NCI-H146 (cell line): ENCODE measurements at regions not wholly inside any gene's neighbourhood (a gene's known extent, or its start where the extent isn't known, plus 50 kb on each side); places are given as distances from the start of the nearest gene placed in this dataset.

Experiments
- DNase-seq: peaks from one replicate; lab custom pipeline; 2025; lab: John Stamatoyannopoulos, UW

DNA sequence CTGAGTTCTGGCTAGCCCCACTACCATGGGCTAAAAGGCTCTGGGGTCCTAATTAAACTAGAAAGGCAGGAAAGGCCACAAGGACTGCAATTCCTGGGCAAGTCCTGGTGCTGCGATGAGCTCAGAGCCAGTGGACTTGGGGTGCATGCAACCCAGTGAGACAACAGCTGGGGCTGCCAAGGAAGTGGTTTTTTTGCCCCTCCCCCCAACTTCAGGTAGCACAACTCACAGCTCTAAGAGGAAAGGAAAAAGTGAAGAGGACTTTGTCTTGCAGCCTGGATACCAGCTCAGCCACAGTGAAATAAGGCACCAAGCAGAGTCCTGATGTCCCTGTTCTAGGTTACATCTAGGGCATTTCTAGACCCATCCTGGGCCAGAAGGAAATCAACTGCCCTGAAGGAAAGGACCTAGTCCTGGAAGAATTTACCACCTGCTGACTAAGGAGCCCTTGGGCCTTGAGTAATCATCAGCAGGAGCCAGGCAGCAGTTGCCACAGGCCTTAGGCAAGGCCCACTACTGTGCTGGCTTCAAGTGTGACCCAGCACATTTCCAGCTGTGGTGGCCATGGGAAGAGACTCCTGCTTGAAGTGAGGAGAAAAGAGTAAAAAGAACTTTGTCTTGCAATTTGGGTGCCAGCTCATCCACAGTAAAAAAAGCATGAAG, 358.4 kb downstream of the BTBD3 start:
- DNase-seq, result no peak

DNA sequence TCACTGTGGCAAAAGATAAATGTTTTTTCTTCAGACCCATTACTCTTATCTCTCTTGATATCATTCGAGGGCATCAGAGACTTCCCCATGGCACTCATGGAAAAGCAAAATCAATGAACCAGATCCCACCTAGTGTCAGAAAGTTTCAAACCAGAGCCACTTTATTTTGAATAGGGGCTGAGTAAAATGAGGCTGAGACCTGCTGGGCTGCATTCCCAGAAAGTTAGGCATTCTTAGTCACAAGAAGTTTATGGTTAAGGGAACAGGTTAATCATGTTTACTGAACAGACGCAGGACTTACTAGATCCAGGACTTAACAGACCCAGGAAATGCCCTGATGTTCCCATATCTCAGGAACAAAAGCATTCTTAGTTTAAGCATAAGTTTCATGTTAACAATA, 369.9 kb downstream of the BTBD3 start:
- no peak for DNase-seq

- no peak for DNase-seq
These were observed 371.8 kb downstream of the BTBD3 start for GRCh38 chr20:12289465-12289864.

DNA sequence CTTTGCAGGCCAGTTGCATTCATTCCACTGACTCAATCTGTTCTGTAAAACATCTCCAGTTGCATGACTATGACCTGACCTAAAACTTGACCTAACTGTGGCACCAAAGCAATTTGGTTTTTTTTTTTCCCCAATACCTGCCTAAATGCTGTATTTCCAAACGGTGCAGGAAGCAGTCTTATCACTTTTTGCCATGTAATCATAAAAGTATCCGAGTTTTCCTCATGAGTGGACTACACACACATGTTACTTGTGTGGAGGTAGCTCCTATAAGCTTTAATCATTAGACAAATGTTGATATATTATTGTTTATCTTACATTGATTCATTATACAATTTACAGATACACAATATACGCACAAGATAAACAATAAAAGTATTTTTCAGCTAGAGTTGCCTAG, 373.7 kb downstream of the BTBD3 start:
- no peak for DNase-seq

- DNase-seq, result no peak
These were observed 376.2 kb downstream of the BTBD3 start for GRCh38 chr20:12293900-12294299.

DNA sequence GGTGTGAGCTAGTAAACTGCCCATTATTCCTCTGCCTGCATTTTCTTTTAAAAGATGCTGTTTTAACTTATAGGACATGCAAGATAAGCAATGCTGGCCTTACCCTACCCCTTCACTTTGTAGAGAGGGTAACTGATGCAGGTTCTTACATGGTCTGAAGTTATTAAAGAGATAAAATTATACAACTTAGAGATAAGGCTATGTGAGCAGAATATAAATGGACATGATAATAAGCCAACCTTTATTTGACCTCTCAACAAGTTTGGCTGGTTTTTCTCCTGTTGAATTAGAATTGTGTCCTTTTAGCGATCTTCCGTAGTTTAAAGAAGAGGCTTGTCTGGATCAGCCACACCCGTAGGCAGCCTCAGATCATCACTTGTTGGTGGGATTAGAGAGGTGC, 377.0 kb downstream of the BTBD3 start:
- DNase-seq, result no peak

GRCh38 chr20:12305188-12305950, 387.7 kb downstream of the BTBD3 start:
- DNase-seq, result no peak

DNA sequence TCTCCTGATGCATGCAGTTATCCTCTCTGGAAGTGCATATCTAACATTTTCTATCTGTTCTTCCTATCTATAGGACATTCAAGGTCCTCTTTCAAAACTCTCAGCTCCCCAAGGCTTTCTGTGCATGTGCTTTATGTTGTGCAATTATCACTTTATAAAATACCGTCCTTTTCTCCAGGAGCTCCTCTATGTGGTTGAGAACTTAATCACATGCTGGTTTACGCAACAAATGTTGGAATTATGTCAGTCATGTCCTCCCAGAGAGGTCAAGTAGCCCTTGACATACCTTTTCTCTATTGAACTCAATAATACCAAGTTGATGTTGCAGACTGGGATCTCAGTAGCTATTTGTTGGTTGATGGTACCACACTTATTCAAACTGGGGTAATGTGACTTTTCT, 388.4 kb downstream of the BTBD3 start:
- no peak for DNase-seq

DNA sequence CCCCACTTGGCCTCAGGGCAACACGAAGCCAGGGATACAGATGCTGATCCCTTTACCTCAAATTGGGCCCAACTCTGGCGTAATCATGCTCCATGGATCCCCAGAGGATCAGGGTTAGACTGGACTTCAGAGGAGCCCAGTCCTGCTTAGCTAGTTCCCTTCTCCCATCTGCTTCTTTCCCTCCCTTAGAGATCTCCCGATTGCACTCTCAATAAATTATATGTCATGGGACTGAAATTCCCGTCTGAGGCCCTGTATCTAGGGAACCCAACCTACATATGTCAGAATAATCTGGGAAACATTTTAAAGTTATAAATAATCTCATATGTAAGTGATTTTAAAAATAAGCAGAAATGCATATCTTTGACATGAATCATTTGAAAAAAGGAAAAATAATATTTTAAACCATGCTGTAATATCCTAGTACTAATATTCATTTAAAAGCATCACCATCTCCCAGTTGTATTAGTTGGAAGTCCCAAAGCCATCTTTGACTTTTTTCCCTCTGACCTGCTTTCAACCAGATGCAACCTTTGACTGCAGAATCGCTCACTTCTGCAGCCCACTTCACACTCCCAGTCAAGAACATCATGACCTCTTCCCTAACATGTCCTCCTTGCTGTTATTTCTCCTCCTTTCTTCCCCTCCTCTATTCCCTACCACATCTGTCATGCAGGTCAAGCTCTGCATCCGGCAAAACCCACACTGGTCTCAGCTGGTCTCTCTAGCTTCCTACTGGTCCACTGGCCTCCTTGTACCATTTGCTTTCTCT, 393.6 kb downstream of the BTBD3 start:
- DNase-seq, result no peak

DNA sequence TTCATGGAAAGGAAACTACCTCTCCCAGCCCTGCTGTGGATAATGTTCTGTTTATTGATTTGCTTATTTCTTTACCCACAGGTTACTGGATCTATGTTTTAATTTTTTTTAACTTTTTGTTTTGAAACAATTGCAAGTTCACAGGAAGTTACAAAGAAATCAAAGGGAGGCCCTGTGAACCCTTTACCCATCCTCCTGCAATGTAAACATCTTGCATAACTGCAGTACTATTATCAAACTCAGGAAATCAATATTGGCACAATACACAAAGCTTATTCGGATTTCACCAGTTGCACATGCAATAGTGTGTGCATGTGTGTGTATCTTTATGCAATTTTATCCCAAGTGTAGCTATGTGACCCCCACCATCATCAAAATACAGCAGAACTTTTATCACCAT, 398.0 kb downstream of the BTBD3 start:
- DNase-seq, result peak; percentile 79

DNA sequence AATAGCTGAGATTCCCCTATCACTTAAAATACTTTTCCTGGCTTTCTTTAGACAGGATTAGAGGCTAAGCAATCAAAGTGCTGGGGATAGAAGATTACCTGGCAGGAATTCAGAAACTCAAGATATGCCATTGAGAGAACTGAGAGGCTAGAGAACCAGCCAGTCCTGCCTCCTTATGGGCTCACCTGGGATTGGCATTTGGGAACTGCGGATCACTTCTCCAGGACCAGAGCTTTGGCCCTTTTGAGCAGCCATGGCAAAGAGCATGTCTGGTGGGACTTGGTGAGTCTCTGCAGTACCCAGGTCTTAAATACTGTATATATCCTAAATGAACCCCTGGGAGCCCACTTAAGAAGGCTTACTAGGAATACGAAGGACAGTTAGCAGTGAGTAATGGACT, 399.1 kb downstream of the BTBD3 start:
- no peak for DNase-seq

- no peak for DNase-seq
These were observed 399.7 kb downstream of the BTBD3 start for GRCh38 chr20:12317433-12317832.

DNA sequence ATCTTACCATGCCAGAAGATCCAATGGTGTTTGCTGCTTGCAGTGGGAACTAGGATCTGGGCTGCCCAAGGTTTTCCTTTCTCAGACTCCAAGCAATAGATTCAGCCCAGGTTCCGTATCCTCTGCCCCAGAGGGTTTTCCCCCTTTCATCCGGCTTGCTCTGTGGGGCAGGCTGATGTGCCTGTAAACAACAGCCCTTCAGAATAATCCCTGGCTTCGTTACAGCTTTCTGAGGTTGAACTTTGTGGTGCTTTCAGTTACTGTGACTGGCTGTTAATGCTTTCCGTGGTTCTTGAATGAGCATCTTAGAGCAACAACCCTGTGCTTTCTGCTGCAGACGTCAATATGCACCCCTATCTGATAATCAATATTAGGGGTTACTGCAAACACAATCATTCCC, 400.4 kb downstream of the BTBD3 start:
- DNase-seq, result peak; percentile 5

DNA sequence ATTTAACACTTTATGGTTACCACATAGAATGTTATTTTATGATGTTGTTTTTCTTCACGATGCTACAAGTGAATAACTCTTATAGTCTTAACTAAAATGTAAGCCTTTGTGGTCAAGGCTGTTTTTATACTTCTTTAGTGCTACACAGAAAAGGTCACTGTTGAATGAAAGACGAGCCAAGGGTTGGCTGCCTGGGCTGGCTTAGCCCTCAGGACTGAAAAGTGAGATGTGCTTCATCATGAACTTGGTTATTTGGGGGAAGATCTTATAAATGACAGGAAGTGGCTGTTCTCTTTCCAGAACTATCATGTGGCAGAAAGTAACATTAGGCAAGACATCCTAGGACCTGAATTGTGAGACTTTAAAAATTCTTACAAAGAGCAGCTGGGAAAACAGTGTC, 404.0 kb downstream of the BTBD3 start:
- DNase-seq, result no peak

DNA sequence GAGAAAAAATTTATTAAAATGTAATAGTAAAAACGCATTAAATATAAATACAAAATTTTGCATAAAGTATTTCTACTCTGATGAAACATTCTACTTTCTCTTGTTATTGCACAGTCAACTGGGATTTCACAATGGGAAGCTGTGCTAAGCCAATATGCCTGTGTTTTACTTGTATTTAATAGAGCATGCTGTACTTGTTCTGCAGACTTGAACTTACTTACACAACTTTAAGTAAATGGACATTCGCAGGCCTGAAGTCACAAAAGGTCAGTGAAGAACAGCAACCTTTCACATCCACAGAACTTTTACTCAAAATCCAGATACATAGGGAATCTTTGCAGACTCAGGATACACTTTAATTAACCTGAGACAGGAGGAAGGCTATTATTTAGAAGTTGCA, 409.5 kb downstream of the BTBD3 start:
- DNase-seq, result no peak

- peak; percentile 84 for DNase-seq
These were observed 413.5 kb downstream of the BTBD3 start for GRCh38 chr20:12331236-12331635.

- no peak for DNase-seq
These were observed 419.9 kb downstream of the BTBD3 start for GRCh38 chr20:12337601-12338000.

DNA sequence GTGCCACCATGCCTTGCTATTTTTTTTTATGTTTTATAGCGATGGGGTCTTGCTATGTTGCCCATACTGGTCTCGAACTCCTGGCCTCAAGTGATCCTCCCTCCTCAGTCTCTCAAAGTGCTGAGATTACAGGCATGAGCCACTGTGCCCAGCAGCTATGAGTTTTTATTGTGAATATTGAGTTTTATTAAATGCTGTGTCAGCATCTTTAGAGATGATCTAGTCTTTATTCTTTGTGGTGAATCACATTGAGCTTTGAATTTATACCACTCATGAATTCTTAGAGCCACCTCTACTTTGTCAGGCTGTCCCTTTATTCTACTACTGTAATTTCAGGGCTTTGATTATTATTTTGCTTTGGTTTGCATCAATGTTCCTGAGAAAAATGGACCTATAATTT, 428.3 kb downstream of the BTBD3 start:
- no peak for DNase-seq

DNA sequence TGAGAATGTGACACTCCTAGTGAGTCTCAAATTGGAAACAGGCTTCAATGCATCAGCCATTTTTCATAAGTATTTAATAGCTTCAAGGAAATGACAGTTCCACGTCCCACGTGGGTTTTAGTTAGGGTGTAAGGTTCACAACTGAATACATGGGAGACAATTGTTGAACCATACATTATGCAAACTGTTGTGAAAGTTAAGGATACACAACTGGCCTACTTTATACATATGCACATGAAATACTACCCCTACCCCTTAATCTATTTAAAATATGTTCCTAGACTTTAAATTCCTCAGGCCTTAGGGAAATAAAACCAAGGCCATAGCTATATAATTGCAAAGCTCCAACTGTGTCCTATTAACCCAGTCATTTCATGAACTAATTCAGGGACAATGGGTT, 436.1 kb downstream of the BTBD3 start:
- DNase-seq, result no peak

- no peak for DNase-seq
These were observed 437.0 kb downstream of the BTBD3 start for GRCh38 chr20:12354725-12355124.

- DNase-seq, result no peak
These were observed 437.5 kb downstream of the BTBD3 start for GRCh38 chr20:12355185-12355584.

DNA sequence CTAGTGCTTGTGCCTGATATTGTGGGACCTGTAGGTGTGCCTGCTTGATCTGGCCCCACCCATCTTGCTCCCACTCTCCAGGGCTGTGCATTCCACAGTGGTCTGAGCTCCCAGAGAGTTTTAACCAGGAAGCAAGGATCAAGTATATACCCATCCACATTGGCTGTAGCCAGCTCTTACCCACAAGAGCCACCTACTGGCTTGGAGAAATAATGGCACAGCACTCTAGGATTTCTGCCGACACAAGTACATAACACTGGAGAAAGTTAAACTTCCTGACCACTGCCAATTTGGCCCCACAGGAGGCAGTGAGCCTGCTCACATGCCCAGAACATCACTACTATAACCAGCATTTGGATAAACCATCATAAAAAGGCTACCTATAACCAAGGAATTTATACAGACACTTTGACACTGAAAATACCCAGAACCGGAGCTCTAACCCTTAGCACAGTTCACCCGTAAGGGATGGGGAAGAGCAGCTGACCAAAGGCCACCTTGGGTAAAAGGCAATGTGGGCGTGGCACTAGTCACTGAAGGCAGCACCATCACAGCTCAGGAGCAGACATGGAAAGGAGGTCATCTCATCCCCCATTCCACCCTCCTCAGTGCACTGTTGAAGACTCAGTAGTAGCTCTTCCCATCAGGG, 440.4 kb downstream of the BTBD3 start:
- peak; percentile 40 for DNase-seq

DNA sequence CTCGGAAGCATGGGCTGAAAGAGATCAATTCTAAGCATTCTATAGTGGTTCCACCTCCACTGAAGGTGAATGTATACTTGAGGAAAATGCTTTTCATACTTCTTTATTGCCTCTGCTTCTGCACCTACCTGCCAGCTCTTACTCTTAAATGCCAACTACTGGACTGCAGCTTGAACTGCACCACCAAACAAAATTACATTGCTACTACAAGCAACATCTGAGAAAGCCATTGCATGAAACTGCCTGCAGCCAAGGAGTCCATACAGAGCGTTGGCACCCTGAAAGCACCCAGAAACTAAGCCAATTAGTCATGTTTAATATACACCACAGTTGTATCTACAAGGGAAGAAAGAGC, 440.9 kb downstream of the BTBD3 start:
- peak; percentile 6 for DNase-seq
